A673 (cell line): ENCODE measurements at regions not wholly inside any gene's neighbourhood (a gene's known extent, or its start where the extent isn't known, plus 50 kb on each side); places are given as distances from the start of the nearest gene placed in this dataset.

Source experiments
- BruUV-seq: library from RNA; stranded (reverse); fragments of 400-500 nt; replicated peaks from 2 replicates; lab custom pipeline; 2021; lab: Mats Ljungman, UMichigan
- CTCF ChIA-PET: fragments of 300-600 bp; sonication (Branson Sonifier 250); formaldehyde crosslinking; loops from one replicate; lab custom pipeline; 2022; ENCODE audit warnings: antibody characterized with exemption; lab: Charles Lee
- POLR2A ChIA-PET: fragments of 300-600 bp; sonication (Branson Sonifier 250); formaldehyde crosslinking; loops from one replicate; lab custom pipeline; 2022; ENCODE audit warnings: antibody characterized with exemption; ENCODE audit not compliant: low non-redundant PET; lab: Charles Lee
- DNase-seq: peaks from one replicate; pipeline ENCODE4 v3.0.0-alpha.2; 2015; ENCODE audit warnings: low spot score
- H3K27ac ChIP-seq: fragments of 200-600 bp; sonication (generic); 2 replicates; pipeline ENCODE4 v1.5.1; 2016; ENCODE audit warnings: mixed run types, low read depth, mild to moderate bottlenecking, mixed read lengths, antibody characterized with exemption, low read length; ENCODE audit not compliant: poor library complexity, severe bottlenecking
- H3K27me3 ChIP-seq: fragments of 200-600 bp; sonication (generic); replicated peaks from 2 replicates; pipeline ENCODE4 v1.6.1; 2017; ENCODE audit warnings: mixed run types, low read depth, mild to moderate bottlenecking, mixed read lengths, antibody characterized with exemption, low read length; ENCODE audit not compliant: insufficient read depth, poor library complexity
- H3K36me3 ChIP-seq: fragments of 200-600 bp; sonication (generic); 2 replicates; pipeline ENCODE4 v1.6.1; 2016; ENCODE audit warnings: mixed run types, mild to moderate bottlenecking, mixed read lengths, antibody characterized with exemption, low read length; ENCODE audit not compliant: insufficient read depth, poor library complexity, severe bottlenecking
- H3K4me1 ChIP-seq: fragments of 200-600 bp; sonication (generic); 2 replicates; pipeline ENCODE4 v1.6.1; 2017; ENCODE audit warnings: mixed run types, mild to moderate bottlenecking, mixed read lengths, antibody characterized with exemption, low read length; ENCODE audit not compliant: insufficient read depth, poor library complexity, severe bottlenecking
- H3K4me3 ChIP-seq: fragments of 200-600 bp; sonication (generic); 2 replicates; pipeline ENCODE4 v1.5.1; 2016; ENCODE audit warnings: low read depth, mixed run types, mild to moderate bottlenecking, mixed read lengths, low read length; ENCODE audit not compliant: poor library complexity, severe bottlenecking
- H3K9me3 ChIP-seq: fragments of 200-600 bp; sonication (generic); 2 replicates; pipeline ENCODE4 v1.6.1; 2016; ENCODE audit warnings: mixed run types, low read depth, mild to moderate bottlenecking, mixed read lengths, antibody characterized with exemption, low read length; ENCODE audit not compliant: poor library complexity, severe bottlenecking
- CTCF ChIP-seq: fragments of 300-800, 200-600 bp; sonication (generic); conservative IDR thresholded peaks from 2 replicates; pipeline ENCODE4 v1.5.1; 2017; ENCODE audit warnings: low read depth, mild to moderate bottlenecking, antibody characterized with exemption, low read length, moderate library complexity, mixed read lengths
- EZH2 ChIP-seq: fragments of 200-600 bp; sonication (generic); IDR thresholded peaks from 2 replicates; pipeline ENCODE4 v1.6.1; 2017; ENCODE audit warnings: borderline replicate concordance, low read depth, mild to moderate bottlenecking, mixed read lengths, antibody characterized with exemption, low read length; ENCODE audit not compliant: poor library complexity, severe bottlenecking
- intact Hi-C: fragments of 100-400 bp; cut with micrococcal nuclease; formaldehyde crosslinking; loops from one replicate; pipeline ENCODE4 v1.10.0; 2022; ENCODE audit not compliant: unreplicated experiment

DNA sequence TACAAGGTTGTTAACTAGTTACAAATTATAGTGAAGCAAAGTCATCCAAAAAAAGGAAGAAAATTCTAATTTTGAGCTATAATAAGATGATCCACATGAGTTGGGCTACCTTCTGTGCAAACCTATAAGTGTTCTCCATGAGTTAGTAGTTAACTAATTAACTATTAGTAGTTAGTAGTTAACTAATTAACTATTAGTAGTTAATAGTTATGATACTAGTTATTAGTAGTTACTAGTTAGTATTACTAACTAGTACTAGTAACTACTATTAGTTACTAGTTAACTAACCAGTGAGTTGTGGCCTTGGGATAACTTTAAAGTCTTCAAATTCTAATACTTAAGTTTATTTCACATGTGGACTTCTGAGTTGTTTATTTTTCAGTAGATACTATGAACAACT lies 453.4 kb upstream of the GRM3 start:
- POLR2A ChIA-PET = no interaction called here
- H3K4me3 ChIP-seq = no peak overlapping the region
- TF ChIP-seq CTCF (no peak), EZH2 (no peak)
- H3K36me3 ChIP-seq = no peaks in the 10 kb centered on the region
- no peaks in the 10 kb centered on the region for H3K4me1 ChIP-seq
- CTCF ChIA-PET = no interaction called here
- H3K27ac ChIP-seq = no peak overlapping the region
- no peaks in the 10 kb centered on the region for H3K27me3 ChIP-seq
- DNase-seq = no peak
- BruUV-seq = no TSS peak
- intact Hi-C loops = no loop called here
- no peaks in the 10 kb centered on the region for H3K9me3 ChIP-seq

GRCh38 chr7:86181474-86181873 lies 462.2 kb upstream of the GRM3 start:
- DNase-seq = no peak
- no TSS peak for BruUV-seq
- no peaks in the 10 kb centered on the region for H3K36me3 ChIP-seq
- no peaks in the 10 kb centered on the region for H3K9me3 ChIP-seq
- TF ChIP-seq EZH2 (no peak), CTCF (no peak)
- H3K4me3 ChIP-seq = no peak overlapping the region
- no peaks in the 10 kb centered on the region for H3K4me1 ChIP-seq
- H3K27me3 ChIP-seq = no peaks in the 10 kb centered on the region
- CTCF ChIA-PET = no interaction called here
- POLR2A ChIA-PET = no interaction called here
- H3K27ac ChIP-seq = no peak overlapping the region
- intact Hi-C loops = no loop called here

GRCh38 chr7:86164827-86165226 lies 478.9 kb upstream of the GRM3 start:
- H3K36me3 ChIP-seq = no peaks in the 10 kb centered on the region
- H3K27ac ChIP-seq = no peak overlapping the region
- CTCF ChIA-PET = no interaction called here
- H3K27me3 ChIP-seq = no peaks in the 10 kb centered on the region
- intact Hi-C loops = no loop called here
- H3K4me3 ChIP-seq = no peak overlapping the region
- POLR2A ChIA-PET = no interaction called here
- H3K9me3 ChIP-seq = no peaks in the 10 kb centered on the region
- no TSS peak for BruUV-seq
- no peaks in the 10 kb centered on the region for H3K4me1 ChIP-seq
- TF ChIP-seq EZH2 (no peak), CTCF (no peak)
- DNase-seq = no peak
